ENCODE measurements at regions not wholly inside any gene's neighbourhood (a gene's known extent, or its start where the extent isn't known, plus 50 kb on each side); places are given as distances from the start of the nearest gene placed in this dataset.

DNA sequence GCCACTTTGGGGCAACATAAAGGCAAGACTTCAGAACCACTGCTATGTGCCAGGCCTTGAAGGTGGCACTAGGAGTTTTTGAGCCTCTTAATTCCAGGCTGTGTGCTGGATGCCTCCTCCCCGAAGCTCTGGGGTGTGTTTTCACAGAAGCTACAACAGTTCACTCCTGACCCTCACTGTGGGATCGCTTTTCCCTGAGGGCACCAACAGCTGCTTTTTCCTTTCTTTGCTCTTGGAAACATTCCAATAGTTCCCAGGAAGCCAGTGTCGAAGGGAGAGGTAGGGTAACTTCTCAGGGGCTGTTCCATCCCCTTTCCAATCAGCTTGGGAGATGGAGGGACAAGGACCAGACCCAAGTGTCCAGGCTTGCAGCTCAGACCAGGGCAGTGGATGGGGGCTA, 153.4 kb downstream of the C1orf94 start:
- no peak overlapping the region for H3K4me3 ChIP-seq (ENCODE audit: low read depth in 1 of 3, low read length in 3 of 3)
- TF ChIP-seq GABPA (IDR thresholded peaks at IDR 0.05 in 1 of 2, conservative IDR thresholded peaks at IDR 0.05 in 1 of 2) (no peak), HNF4G (IDR thresholded peaks at IDR 0.05) (no peak), RXRA (IDR thresholded peaks at IDR 0.05) (no peak), FOXA2 (IDR thresholded peaks at IDR 0.05) (no peak), HNF4A (conservative IDR thresholded peaks at IDR 0.05) (no peak), FOXA1 (IDR thresholded peaks at IDR 0.05) (no peak), EGR1 (IDR thresholded peaks at IDR 0.05; ENCODE audit: low read depth in 2 of 2) (no peak), YY1 (IDR thresholded peaks at IDR 0.05) (no peak), RAD21 (IDR thresholded peaks at IDR 0.05) (no peak), REST (IDR thresholded peaks at IDR 0.05) (no peak), SP1 (IDR thresholded peaks at IDR 0.05) (no peak), NR2F2 (IDR thresholded peaks at IDR 0.05) (no peak), JUND (IDR thresholded peaks at IDR 0.05) (no peak), ZBTB33 (IDR thresholded peaks at IDR 0.05) (no peak)
- TF ChIP-seq, protein P1, sequence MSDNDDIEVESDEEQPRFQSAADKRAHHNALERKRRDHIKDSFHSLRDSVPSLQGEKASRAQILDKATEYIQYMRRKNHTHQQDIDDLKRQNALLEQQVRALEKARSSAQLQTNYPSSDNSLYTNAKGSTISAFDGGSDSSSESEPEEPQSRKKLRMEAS (IDR thresholded peaks at IDR 0.05): no peak
- TF ChIP-seq, protein P2, sequence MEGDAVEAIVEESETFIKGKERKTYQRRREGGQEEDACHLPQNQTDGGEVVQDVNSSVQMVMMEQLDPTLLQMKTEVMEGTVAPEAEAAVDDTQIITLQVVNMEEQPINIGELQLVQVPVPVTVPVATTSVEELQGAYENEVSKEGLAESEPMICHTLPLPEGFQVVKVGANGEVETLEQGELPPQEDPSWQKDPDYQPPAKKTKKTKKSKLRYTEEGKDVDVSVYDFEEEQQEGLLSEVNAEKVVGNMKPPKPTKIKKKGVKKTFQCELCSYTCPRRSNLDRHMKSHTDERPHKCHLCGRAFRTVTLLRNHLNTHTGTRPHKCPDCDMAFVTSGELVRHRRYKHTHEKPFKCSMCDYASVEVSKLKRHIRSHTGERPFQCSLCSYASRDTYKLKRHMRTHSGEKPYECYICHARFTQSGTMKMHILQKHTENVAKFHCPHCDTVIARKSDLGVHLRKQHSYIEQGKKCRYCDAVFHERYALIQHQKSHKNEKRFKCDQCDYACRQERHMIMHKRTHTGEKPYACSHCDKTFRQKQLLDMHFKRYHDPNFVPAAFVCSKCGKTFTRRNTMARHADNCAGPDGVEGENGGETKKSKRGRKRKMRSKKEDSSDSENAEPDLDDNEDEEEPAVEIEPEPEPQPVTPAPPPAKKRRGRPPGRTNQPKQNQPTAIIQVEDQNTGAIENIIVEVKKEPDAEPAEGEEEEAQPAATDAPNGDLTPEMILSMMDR (IDR thresholded peaks at IDR 0.05; ENCODE audit: low read depth, low read length, missing input control): no peak
- H3K36me3 ChIP-seq (ENCODE audit: control insufficient read depth in 4 of 4, insufficient read depth in 3 of 4, low read depth in 1 of 4, low read length in 3 of 4): no peaks in the 10 kb centered on the region
- H3K9ac ChIP-seq (ENCODE audit: low read depth in 1 of 2, low read length in 2 of 2): no peak overlapping the region
- H3K4me1 ChIP-seq (ENCODE audit: control insufficient read depth in 4 of 4, insufficient read depth in 4 of 4, low read length in 3 of 4): no peaks in the 10 kb centered on the region
- no peaks in the 10 kb centered on the region for H3K27me3 ChIP-seq (ENCODE audit: control insufficient read depth in 4 of 4, insufficient read depth in 4 of 4, low read length in 3 of 4)
- WGBS: 73% methylated on average over 3 of the region's 3 CpGs
- no peak for DNase-seq (ENCODE audit: low spot score)
- peaks cover 0 to 2% (median 0%) of the 10 kb centered on the region in 4 donors for H3K9me3 ChIP-seq (ENCODE audit: control insufficient read depth in 4 of 4, low read length in 3 of 4)
- no peak overlapping the region for H3K27ac ChIP-seq (ENCODE audit: low read depth in 1 of 2, low read length in 2 of 2)

All from liver (tissue), 8 donors.